ENCODE measurements at regions not wholly inside any gene's neighbourhood (a gene's known extent, or its start where the extent isn't known, plus 50 kb on each side); places are given as distances from the start of the nearest gene placed in this dataset.

DNA sequence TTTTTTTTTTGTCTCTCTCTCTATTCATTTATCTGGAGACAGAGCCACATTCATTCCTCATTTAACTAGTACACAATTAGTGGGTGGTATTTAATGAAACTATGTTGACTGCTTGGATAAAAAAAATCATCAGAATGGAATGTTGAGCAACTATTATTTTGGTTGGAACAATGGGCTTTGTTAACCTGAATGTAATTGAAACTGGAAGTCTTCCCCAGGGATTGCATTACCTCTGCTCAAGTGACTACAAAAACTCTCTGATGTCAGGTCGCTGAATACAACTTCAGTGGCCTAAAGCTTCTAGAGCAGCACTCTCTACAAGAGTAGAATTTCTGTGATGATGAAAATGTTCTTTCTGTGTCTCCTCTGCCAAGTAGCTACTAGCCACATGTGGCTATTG lies 295.8 kb downstream of the DEPDC1B start:
- TF ChIP-seq, protein P1, sequence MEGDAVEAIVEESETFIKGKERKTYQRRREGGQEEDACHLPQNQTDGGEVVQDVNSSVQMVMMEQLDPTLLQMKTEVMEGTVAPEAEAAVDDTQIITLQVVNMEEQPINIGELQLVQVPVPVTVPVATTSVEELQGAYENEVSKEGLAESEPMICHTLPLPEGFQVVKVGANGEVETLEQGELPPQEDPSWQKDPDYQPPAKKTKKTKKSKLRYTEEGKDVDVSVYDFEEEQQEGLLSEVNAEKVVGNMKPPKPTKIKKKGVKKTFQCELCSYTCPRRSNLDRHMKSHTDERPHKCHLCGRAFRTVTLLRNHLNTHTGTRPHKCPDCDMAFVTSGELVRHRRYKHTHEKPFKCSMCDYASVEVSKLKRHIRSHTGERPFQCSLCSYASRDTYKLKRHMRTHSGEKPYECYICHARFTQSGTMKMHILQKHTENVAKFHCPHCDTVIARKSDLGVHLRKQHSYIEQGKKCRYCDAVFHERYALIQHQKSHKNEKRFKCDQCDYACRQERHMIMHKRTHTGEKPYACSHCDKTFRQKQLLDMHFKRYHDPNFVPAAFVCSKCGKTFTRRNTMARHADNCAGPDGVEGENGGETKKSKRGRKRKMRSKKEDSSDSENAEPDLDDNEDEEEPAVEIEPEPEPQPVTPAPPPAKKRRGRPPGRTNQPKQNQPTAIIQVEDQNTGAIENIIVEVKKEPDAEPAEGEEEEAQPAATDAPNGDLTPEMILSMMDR (IDR thresholded peaks at IDR 0.05), result no peak
- TF ChIP-seq EZH2 (IDR thresholded peaks at IDR 0.05; ENCODE audit: borderline replicate concordance, insufficient read depth, low read depth, low read length, poor library complexity, severe bottlenecking), result no peak
